GM12891 (cell line): ENCODE measurements at regions not wholly inside any gene's neighbourhood (a gene's known extent, or its start where the extent isn't known, plus 50 kb on each side); places are given as distances from the start of the nearest gene placed in this dataset.

Experiments used
- PAX5 ChIP-seq: IDR thresholded peaks from 2 replicates; pipeline ENCODE4 v1.6.1; 2011; ENCODE audit warnings: low read length, moderate library complexity, mild to moderate bottlenecking; ENCODE audit not compliant: insufficient read depth, severe bottlenecking
- POLR2A ChIP-seq: IDR thresholded peaks from 2 replicates; pipeline ENCODE4 v1.6.1; 2011; ENCODE audit warnings: low read depth, low read length, control low read depth
- POLR2AphosphoS5 ChIP-seq: IDR thresholded peaks from 2 replicates; pipeline ENCODE4 v1.6.1; 2011; ENCODE audit warnings: low read depth, low read length, control low read depth
- POU2F2 ChIP-seq: IDR thresholded peaks from 2 replicates; pipeline ENCODE4 v1.6.1; 2011; ENCODE audit warnings: low read depth, mild to moderate bottlenecking, control low read depth, low read length, moderate library complexity
- SPI1 ChIP-seq: IDR thresholded peaks from 2 replicates; pipeline ENCODE4 v1.6.1; 2011; ENCODE audit warnings: low read depth, low read length, control low read depth
- TAF1 ChIP-seq: IDR thresholded peaks from 2 replicates; pipeline ENCODE4 v1.6.1; 2011; ENCODE audit warnings: low read depth, low read length, control low read depth

- TF ChIP-seq TAF1 (no peak), POLR2AphosphoS5 (no peak), POLR2A (no peak), SPI1 (peak; percentile 46; the same call in 1 of the 2 replicates), POU2F2 (no peak), PAX5 (no peak)
These were observed 1622.5 kb downstream of the MAT2B start for GRCh38 chr5:165127941-165128340.
